SK-N-MC (cell line): ENCODE measurements at regions not wholly inside any gene's neighbourhood (a gene's known extent, or its start where the extent isn't known, plus 50 kb on each side); places are given as distances from the start of the nearest gene placed in this dataset.

Source experiments
- EZH2 ChIP-seq: fragments of 200-600 bp; sonication (generic); IDR thresholded peaks from one replicate; pipeline ENCODE4 v1.6.1; 2017; ENCODE audit warnings: antibody characterized with exemption
- POLR2AphosphoS5 ChIP-seq: IDR thresholded peaks from 2 replicates; pipeline ENCODE4 v1.6.1; 2012; ENCODE audit warnings: mild to moderate bottlenecking, low read depth, low read length, borderline replicate concordance

- TF ChIP-seq EZH2 = no peak
- TF ChIP-seq POLR2AphosphoS5 = no peak
These were observed 495.0 kb upstream of the MGMT start for GRCh38 chr10:128972036-128972405.
